Parathyroid adenoma (tissue), 2 donors: ENCODE measurements at regions not wholly inside any gene's neighbourhood (a gene's known extent, or its start where the extent isn't known, plus 50 kb on each side); places are given as distances from the start of the nearest gene placed in this dataset.

Source experiments
- H2AFZ ChIP-seq: fragments of 300-600 bp; sonication (generic); one replicate; pipeline ENCODE4 v1.7.0; 2017; ENCODE audit warnings: antibody characterized with exemption, mild to moderate bottlenecking
- H3K27ac ChIP-seq: fragments of 300-600 bp; sonication (generic); one replicate; pipeline ENCODE4 v1.7.0; 2017
- H3K27me3 ChIP-seq: fragments of 300-600 bp; sonication (generic); one replicate; pipeline ENCODE4 v1.7.0; 2017; ENCODE audit warnings: low read length; ENCODE audit not compliant: control insufficient read depth, insufficient read depth
- H3K36me3 ChIP-seq: fragments of 300-600 bp; sonication (generic); one replicate; pipeline ENCODE4 v1.7.0; 2017; ENCODE audit warnings: low read length; ENCODE audit not compliant: control insufficient read depth, insufficient read depth
- H3K4me1 ChIP-seq: fragments of 300-600 bp; sonication (generic); one replicate; pipeline ENCODE4 v1.7.0; 2017; ENCODE audit warnings: control low read depth
- H3K4me2 ChIP-seq: fragments of 300-600 bp; sonication (generic); one replicate; pipeline ENCODE4 v1.7.0; 2017; ENCODE audit warnings: low read length
- H3K4me3 ChIP-seq: fragments of 300-600 bp; sonication (generic); one replicate; pipeline ENCODE4 v1.7.0; 2017; ENCODE audit warnings: low read depth, low read length
- H3K79me2 ChIP-seq: fragments of 300-600 bp; sonication (generic); one replicate; pipeline ENCODE4 v1.7.0; 2017; ENCODE audit warnings: control low read depth
- H3K9ac ChIP-seq: fragments of 300-600 bp; sonication (generic); one replicate; pipeline ENCODE4 v1.7.0; 2017; ENCODE audit warnings: mild to moderate bottlenecking
- H3K9me3 ChIP-seq: fragments of 300-600 bp; sonication (generic); one replicate; pipeline ENCODE4 v1.7.0; 2017; ENCODE audit warnings: low read length; ENCODE audit not compliant: control insufficient read depth
- TF ChIP-seq, protein P1 (sequence below): fragments of 300-600 bp; sonication (generic); IDR thresholded peaks from one replicate; pipeline ENCODE4 v1.7.0; 2017; ENCODE audit warnings: antibody characterized with exemption, mild to moderate bottlenecking
- donor health status: primary hyperparathyroidism.

- H3K27ac ChIP-seq, result no peak overlapping the region
- no peak overlapping the region for H3K4me3 ChIP-seq
- H2AFZ ChIP-seq, result no peak overlapping the region
- no peaks in the 10 kb centered on the region for H3K79me2 ChIP-seq
- H3K4me2 ChIP-seq, result no peak overlapping the region
- H3K9ac ChIP-seq, result no peak overlapping the region
- TF ChIP-seq, protein P1, sequence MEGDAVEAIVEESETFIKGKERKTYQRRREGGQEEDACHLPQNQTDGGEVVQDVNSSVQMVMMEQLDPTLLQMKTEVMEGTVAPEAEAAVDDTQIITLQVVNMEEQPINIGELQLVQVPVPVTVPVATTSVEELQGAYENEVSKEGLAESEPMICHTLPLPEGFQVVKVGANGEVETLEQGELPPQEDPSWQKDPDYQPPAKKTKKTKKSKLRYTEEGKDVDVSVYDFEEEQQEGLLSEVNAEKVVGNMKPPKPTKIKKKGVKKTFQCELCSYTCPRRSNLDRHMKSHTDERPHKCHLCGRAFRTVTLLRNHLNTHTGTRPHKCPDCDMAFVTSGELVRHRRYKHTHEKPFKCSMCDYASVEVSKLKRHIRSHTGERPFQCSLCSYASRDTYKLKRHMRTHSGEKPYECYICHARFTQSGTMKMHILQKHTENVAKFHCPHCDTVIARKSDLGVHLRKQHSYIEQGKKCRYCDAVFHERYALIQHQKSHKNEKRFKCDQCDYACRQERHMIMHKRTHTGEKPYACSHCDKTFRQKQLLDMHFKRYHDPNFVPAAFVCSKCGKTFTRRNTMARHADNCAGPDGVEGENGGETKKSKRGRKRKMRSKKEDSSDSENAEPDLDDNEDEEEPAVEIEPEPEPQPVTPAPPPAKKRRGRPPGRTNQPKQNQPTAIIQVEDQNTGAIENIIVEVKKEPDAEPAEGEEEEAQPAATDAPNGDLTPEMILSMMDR, result no peak
- H3K9me3 ChIP-seq, result no peaks in the 10 kb centered on the region
- no peaks in the 10 kb centered on the region for H3K4me1 ChIP-seq
- no peaks in the 10 kb centered on the region for H3K27me3 ChIP-seq
- no peaks in the 10 kb centered on the region for H3K36me3 ChIP-seq
Measured at GRCh38 chr12:132389526-132390286, 60.3 kb upstream of the GALNT9 start.

GRCh38 chr12:132389026-132389425 lies 59.6 kb upstream of the GALNT9 start:
- H3K27ac ChIP-seq, result no peak overlapping the region
- no peaks in the 10 kb centered on the region for H3K27me3 ChIP-seq
- H2AFZ ChIP-seq, result no peak overlapping the region
- no peaks in the 10 kb centered on the region for H3K4me1 ChIP-seq
- TF ChIP-seq, protein P1, result no peak
- no peak overlapping the region for H3K9ac ChIP-seq
- H3K4me2 ChIP-seq, result no peak overlapping the region
- no peaks in the 10 kb centered on the region for H3K9me3 ChIP-seq
- H3K79me2 ChIP-seq, result no peaks in the 10 kb centered on the region
- no peaks in the 10 kb centered on the region for H3K36me3 ChIP-seq
- H3K4me3 ChIP-seq, result no peak overlapping the region

DNA sequence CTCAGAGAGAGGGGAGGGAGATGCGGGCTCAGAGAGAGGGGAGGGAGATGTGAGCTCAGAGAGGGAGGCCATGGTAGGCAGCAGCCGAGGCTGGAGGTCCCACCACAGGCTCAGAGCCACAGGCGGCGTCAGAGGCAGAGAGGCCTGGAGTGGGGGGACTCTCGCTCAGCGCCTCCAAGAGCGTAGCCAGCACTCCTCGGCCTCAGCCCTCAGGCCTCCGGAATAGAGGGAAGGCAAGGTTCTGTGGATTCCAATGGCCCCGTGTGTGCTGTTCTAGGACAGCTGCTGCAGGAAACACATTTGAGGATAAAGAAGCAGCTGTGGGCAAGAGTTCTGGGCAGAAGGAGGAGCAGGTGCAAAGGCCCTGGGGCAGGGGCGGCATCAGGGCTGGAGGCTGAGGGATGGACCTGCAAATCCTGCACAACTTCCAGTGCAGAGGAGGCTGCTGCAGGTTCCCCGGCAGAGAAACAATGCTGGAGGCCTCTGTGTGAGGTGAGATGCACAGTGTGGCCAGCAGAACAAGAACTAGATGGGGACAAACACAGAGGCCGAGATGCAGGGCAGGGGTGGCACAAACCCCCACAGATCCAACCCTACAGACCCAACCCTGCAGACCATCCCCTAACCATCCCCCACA lies 59.1 kb upstream of the GALNT9 start:
- Histone ChIP-seq H3K36me3 (no peaks in the 10 kb centered on the region), H3K9ac (no peak overlapping the region), H3K27me3 (no peaks in the 10 kb centered on the region), H3K4me3 (no peak overlapping the region), H2AFZ (no peak overlapping the region), H3K27ac (no peak overlapping the region), H3K4me1 (no peaks in the 10 kb centered on the region), H3K9me3 (no peaks in the 10 kb centered on the region), H3K4me2 (no peak overlapping the region), H3K79me2 (no peaks in the 10 kb centered on the region)
- TF ChIP-seq, protein P1, result no peak

- Histone ChIP-seq H3K79me2 (no peaks in the 10 kb centered on the region), H3K9me3 (no peaks in the 10 kb centered on the region), H3K4me3 (no peak overlapping the region), H3K9ac (no peak overlapping the region), H2AFZ (no peak overlapping the region), H3K27ac (no peak overlapping the region), H3K4me2 (no peak overlapping the region), H3K36me3 (no peaks in the 10 kb centered on the region), H3K27me3 (no peaks in the 10 kb centered on the region), H3K4me1 (no peaks in the 10 kb centered on the region)
- TF ChIP-seq, protein P1, result no peak
Measured at GRCh38 chr12:132386926-132387497, 57.6 kb upstream of the GALNT9 start.
